ENCODE measurements at regions not wholly inside any gene's neighbourhood (a gene's known extent, or its start where the extent isn't known, plus 50 kb on each side); places are given as distances from the start of the nearest gene placed in this dataset.
"Not testable (repeated sequence)": the region's sequence is repeated elsewhere in the genome, so short reads cannot be mapped to it uniquely, and the experiment has no call there.

GRCh38 chr2:212791569-212791968 lies 253.0 kb upstream of the ERBB4 start:
- Histone ChIP-seq H3K4me1 (replicated peaks in 1 of 2; ENCODE audit: control insufficient read depth in 2 of 2, insufficient read depth in 2 of 2, low read length in 2 of 2) (no peaks in the 10 kb centered on the region), H4K20me1 (replicated peaks; ENCODE audit: control insufficient read depth, insufficient read depth, low read length) (no peaks in the 10 kb centered on the region), H3K4me3 (no peak overlapping the region), H3K27ac (ENCODE audit: extremely low read depth, low read depth, low read length) (no peak overlapping the region), H3K9me3 (replicated peaks; ENCODE audit: control insufficient read depth, insufficient read depth, low read depth, low read length) (no peaks in the 10 kb centered on the region), H2AFZ (ENCODE audit: low read depth, low read length) (no peak overlapping the region), H3K27me3 (ENCODE audit: control insufficient read depth in 2 of 2, insufficient read depth in 2 of 2, low read length in 2 of 2) (no peaks in the 10 kb centered on the region), H3K36me3 (ENCODE audit: control insufficient read depth, insufficient read depth, low read length) (no peaks in the 10 kb centered on the region), H3K79me2 (ENCODE audit: control insufficient read depth, insufficient read depth, low read length) (no peaks in the 10 kb centered on the region), H3K4me2 (ENCODE audit: insufficient read depth, low read length) (no peak overlapping the region), H3K9me1 (ENCODE audit: control insufficient read depth, insufficient read depth, low read length) (no peaks in the 10 kb centered on the region), H3K9ac (ENCODE audit: insufficient read depth in 1 of 2, low read depth in 2 of 2, low read length in 2 of 2) (no peak overlapping the region)
- ATAC-seq (no peak), FAIRE-seq (no peak), DNase-seq (ENCODE audit: extremely low read depth in 1 of 4, low spot score in 3 of 4) (no peak)
- ChIA-PET POLR2A (no interaction called here), CTCF (ENCODE audit: low intra/inter-chr PET ratio) (no interaction called here)
- intact Hi-C loops (cut with micrococcal nuclease) (no loop called here), in situ Hi-C loops (cut with MboI) (no loop called here)
- no TSS peak for BruUV-seq (replicated peaks)
- TF ChIP-seq POLR3A (IDR thresholded peaks at IDR 0.05; ENCODE audit: borderline replicate concordance, extremely low read depth, insufficient read depth, insufficient read length): no peak
- no peak for TF ChIP-seq HLTF (IDR thresholded peaks at IDR 0.05)
- TF ChIP-seq ZBTB2 (IDR thresholded peaks at IDR 0.05): no peak
- no peak for TF ChIP-seq NBN (IDR thresholded peaks at IDR 0.05; ENCODE audit: low read depth)
- TF ChIP-seq, protein P1, sequence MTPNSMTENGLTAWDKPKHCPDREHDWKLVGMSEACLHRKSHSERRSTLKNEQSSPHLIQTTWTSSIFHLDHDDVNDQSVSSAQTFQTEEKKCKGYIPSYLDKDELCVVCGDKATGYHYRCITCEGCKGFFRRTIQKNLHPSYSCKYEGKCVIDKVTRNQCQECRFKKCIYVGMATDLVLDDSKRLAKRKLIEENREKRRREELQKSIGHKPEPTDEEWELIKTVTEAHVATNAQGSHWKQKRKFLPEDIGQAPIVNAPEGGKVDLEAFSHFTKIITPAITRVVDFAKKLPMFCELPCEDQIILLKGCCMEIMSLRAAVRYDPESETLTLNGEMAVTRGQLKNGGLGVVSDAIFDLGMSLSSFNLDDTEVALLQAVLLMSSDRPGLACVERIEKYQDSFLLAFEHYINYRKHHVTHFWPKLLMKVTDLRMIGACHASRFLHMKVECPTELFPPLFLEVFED (CRISPR knock-in tag; conservative IDR thresholded peaks at IDR 0.05): no peak
- no peak for TF ChIP-seq TCFL5 (CRISPR knock-in tag; conservative IDR thresholded peaks at IDR 0.05)
- no peak for TF ChIP-seq ZNF589 (CRISPR knock-in tag; IDR thresholded peaks at IDR 0.05; ENCODE audit: low read depth)
- 7% methylated on average over 5 of the region's 6 CpGs for WGBS (ENCODE audit: insufficient coverage, low coverage, missing lambda C conversion rate)

DNA sequence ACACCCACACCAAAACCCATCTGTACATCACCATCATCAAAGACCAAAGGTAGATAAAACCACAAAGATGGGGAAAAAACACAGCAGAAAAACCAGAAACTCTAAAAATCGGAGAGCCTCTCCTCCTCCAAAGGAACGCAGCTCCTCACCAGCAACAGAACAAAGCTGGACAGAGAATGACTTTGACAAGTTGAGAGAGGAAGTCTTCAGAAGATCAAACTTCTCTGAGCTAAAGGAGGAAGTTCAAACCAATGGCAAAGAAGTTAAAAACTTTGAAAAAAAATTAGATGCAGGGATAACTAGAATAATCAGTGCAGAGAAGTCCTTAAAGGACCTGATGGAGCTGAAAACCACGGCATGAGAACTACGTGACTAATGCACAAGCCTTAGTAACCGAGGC lies 247.5 kb upstream of the ERBB4 start:
- DNase-seq (ENCODE audit: extremely low read depth in 1 of 4, low spot score in 3 of 4); ATAC-seq; H3K4me2 ChIP-seq (ENCODE audit: insufficient read depth, low read length); H3K4me1 ChIP-seq (replicated peaks in 1 of 2; ENCODE audit: control insufficient read depth in 2 of 2, insufficient read depth in 2 of 2, low read length in 2 of 2); POLR2A ChIA-PET; H3K9me1 ChIP-seq (ENCODE audit: control insufficient read depth, insufficient read depth, low read length); H3K4me3 ChIP-seq; H3K9me3 ChIP-seq (replicated peaks; ENCODE audit: control insufficient read depth, insufficient read depth, low read depth, low read length); H3K36me3 ChIP-seq (ENCODE audit: control insufficient read depth, insufficient read depth, low read length); H4K20me1 ChIP-seq (replicated peaks; ENCODE audit: control insufficient read depth, insufficient read depth, low read length); FAIRE-seq; H3K27ac ChIP-seq (ENCODE audit: extremely low read depth, low read depth, low read length); H3K79me2 ChIP-seq (ENCODE audit: control insufficient read depth, insufficient read depth, low read length); H3K9ac ChIP-seq (ENCODE audit: insufficient read depth in 1 of 2, low read depth in 2 of 2, low read length in 2 of 2); CTCF ChIA-PET (ENCODE audit: low intra/inter-chr PET ratio); BruUV-seq (replicated peaks); intact Hi-C loops (cut with micrococcal nuclease); H3K27me3 ChIP-seq (ENCODE audit: control insufficient read depth in 2 of 2, insufficient read depth in 2 of 2, low read length in 2 of 2); H2AFZ ChIP-seq (ENCODE audit: low read depth, low read length); in situ Hi-C loops (cut with MboI): not testable (repeated sequence)
- 5% methylated on average over 5 of the region's 5 CpGs for WGBS (ENCODE audit: insufficient coverage, low coverage, missing lambda C conversion rate)

All from K562 (cell line).